ENCODE measurements at regions not wholly inside any gene's neighbourhood (a gene's known extent, or its start where the extent isn't known, plus 50 kb on each side); places are given as distances from the start of the nearest gene placed in this dataset.
"Not testable (repeated sequence)": the region's sequence is repeated elsewhere in the genome, so short reads cannot be mapped to it uniquely, and the experiment has no call there.

DNA sequence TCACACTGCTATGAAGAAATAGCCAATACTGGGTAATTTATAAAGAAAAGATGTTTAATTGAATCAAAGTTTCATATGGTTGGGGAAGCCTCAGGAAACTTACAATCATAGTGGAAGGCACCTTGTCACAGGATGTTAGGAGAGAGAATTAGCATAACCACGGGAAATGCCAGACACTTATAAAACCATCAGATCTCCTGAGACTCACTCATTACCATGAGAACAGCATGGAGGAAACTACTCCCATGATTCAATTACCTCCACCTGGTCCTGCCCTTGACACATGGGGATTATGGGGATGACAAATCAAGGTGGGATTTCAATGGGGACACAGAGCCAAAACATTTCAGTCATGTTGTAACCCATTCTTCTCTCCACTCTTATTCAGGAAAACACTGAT, 472.9 kb upstream of the FSIP2 start:
- no peak for DNase-seq (ENCODE audit: low spot score)

DNA sequence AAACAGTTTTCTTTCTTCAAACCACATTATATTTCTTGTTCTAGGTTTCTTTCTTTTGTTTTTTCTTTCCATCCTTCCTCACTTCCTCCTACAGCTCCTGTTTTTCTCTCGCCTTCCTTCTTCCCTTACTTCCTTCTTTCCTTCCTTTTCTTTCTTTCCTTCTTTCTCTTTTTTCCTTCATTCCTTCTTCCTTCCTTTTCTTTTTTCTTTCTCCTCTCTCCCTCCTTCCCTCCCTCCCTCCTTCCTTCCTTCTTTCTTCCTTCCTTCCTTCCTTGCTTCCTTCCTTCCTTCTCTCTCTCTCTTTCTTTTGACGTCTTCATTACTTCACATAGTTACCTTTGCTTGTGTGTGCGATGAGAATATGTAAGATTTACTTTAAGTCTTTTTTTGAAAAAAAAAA, 470.0 kb upstream of the FSIP2 start:
- no peak for DNase-seq (ENCODE audit: low spot score)

DNA sequence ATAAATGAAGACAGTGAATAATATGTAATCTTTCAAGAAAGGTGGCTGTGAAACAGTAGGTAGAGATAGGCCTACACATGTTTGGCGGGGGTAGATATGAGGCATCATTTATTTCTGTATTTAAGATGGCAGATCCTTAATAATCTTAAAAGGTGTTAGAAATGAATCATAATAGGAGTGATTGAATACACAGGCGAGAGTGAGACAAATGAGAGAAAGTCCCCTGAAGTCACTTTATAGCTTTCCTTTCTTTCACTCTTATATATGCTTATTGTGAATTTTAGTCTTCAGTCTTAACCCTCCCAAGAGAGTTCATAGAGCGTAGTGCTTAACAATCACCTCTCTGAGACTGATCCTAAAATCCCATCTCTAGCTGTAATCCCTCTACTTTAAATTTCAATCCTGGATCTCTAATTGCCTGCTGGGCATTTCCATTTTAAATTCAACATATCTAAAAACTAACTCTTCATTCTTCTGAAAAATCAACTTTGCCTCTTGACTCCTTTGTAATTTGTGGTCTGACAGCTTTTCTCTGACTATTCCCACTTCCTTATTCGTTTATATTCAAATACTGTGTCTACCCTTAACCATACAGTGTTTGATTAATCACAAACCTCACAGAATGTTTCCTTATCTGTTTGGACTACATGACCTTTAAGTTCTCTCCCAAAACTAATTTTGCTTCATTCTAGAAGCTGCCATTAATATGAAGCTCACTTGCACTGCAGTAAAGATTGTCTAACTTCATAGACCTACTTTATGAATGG, 463.7 kb upstream of the FSIP2 start:
- DNase-seq (ENCODE audit: low spot score): no peak

DNA sequence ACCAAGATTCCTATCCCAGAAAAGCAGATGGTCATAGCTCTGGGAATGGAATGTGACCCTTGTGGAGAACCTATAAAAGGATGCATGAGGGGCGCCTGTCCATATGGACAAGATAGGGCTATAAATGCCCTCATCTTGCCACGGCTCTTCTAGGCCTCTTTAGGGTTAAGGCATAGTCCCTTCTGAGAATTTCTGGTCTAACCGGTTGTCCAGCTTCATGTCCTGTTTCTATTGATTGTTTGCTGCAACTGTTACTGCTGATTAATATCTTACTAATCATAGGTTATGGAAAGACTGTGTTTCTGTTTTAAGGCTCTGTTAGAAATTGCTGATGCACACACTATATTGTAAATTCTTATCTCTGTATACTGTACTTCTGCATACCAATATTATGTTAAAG, 462.6 kb upstream of the FSIP2 start:
- DNase-seq (ENCODE audit: low spot score): peak; percentile 75

DNA sequence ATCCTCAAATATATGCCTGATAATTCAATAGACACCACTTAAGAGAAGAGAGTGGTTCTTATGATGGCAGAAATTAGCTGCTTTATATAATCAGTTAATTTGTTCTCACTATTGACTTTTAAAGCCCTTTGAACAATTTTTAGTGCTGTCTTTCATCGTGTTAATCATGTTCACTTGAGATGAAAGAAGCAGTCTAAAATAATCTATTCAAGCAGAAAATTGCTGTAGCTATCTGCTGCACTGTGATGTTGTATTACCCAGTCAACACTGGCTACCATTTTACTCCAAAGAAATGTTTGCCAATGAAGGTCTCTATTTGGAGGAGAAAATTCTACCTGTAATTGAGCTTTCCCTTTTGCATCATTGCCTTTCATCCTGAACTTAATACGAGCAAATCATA, 459.8 kb upstream of the FSIP2 start:
- no peak for DNase-seq (ENCODE audit: low spot score)

DNA sequence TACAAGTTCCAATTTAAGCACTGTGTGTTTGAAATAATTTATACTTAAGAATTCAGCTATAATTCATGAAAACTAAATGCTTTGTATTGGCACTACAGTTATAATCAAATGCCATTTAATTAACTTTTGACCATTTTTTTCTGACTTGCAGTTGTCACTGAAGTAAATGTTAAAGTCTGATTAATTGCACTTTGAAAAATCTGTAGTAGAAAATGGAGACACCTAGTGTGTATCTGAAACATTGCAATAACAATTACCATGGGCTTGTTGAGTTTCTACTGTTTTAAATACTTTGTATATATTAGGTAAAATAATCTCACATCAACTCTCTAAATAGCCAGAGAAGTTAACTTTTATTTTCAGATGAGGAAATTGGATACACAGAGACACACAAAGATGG, 458.6 kb upstream of the FSIP2 start:
- DNase-seq (ENCODE audit: low spot score): no peak

DNA sequence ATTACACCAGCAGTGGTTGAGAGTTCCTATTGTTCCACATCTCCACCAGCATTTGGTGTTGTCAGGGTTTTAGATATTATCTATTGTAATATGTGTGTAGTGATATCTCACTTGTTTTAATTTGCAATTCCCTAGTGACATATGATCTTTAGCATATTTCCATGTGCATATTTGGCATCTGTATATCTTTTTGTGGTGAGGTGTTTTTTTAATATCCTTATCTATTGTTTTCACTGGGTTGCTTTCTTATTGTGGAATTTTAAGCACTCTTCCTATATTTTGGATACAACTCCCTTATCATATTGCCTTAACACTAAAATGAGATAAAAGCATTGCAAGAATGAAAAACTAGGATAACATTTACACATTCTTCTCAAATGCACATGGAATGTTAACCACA, 453.9 kb upstream of the FSIP2 start:
- DNase-seq (ENCODE audit: low spot score): no peak

DNA sequence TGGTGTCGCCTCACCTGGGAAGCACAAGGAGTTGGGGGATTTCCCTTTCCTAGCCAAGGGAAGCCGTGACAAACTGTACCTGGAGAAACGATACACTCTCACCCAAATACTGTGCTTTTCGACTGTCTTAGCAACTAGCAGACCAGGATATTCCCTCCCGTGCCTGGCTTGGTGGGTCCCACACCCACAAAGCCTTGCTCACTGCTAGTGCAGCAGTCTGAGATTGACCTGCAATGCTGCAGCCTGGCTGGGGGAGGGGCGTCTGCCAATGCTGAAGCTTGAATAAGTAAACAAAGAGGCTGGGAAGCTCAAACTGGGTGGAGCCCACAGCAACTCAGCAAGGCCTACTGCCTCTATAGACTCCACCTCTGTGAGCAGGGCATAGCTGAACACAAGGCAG, 448.6 kb upstream of the FSIP2 start:
- DNase-seq (ENCODE audit: low spot score): not testable (repeated sequence)

DNA sequence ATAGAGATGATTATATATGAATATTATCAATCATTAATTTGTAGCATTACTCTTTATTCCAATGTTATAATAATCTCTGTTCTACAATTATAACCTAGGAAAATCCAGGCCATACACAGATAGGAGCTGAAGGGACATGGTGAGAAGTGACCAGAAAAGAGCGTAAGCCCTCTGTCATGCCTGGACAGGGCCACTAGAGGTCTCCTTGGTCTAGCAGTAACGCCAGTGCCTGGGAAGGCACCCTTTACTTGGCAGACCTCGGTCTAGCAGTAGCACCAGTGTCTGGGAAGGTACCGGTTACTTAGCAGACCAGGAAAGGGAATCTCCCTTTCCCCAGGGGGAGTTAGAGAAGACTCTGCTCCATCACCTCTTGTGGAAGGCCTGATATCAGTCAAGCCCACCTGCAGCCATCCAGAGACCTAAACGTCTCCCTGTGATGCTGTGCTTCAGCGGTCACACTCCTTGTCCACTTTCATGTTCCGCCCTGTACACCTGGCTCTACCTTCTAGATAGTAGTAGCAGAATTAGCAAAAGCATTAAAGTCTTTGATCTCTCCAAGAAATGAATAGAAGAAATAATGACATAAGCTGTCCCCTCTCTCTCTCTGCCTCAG, 447.5 kb upstream of the FSIP2 start:
- DNase-seq (ENCODE audit: low spot score): peak; percentile 29

DNA sequence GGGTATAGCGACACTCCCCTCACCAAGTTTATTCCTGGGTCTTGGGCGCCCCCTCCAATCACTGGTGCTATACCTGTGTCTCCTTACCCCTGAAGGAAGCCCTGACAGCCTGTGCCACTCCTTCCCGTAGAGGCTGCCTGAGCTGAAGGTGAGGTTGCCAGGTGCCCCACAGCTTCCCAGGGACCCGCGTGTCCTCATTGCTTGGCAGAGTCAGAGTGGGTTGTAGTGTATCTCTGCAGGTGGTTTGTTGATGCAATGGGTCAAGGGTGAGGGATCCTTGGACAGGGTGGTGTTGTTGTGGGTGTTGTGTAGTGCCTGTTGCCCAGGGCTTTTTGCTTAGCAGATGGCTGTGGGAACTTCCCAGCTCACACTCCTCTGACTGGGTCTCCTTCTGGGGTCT, 438.7 kb upstream of the FSIP2 start:
- no peak for DNase-seq (ENCODE audit: low spot score)

DNA sequence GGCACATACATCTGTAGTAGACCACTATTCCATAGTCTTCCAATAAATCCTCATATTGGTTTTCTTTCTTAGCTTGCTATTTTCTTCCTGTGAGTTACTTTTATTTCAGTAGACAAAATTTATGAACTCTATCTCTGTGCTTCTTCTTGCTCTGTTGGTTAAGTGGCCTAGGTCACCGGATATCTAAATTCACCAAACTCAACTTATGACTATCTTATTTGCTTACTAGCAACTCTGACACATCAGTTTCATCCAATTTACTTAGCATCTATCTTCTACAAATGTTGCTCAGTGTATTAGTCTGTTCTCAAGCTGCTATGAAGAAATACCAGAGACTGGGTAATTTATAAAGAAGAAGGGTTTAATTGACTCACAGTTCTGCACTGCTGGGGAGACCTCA, 432.5 kb upstream of the FSIP2 start:
- DNase-seq (ENCODE audit: low spot score): no peak

DNA sequence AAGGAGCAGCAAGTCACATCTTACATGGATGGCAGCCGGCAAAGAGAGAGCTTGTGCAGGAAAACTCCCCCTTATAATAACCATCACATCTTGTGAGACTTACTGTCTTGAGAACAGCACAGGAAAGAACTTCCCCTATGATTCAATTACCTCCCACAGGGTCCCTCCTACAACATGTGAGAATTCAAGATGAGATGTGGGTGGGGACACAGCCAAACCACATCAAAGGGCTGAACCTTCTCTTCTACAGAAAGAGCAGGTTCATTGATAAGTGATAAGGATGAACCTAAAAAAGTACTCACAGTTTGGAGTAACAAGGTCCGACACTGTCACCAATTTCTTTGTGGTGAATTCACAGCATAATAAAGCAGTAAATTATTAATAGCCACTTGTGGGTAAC, 422.2 kb upstream of the FSIP2 start:
- DNase-seq (ENCODE audit: low spot score): no peak

DNA sequence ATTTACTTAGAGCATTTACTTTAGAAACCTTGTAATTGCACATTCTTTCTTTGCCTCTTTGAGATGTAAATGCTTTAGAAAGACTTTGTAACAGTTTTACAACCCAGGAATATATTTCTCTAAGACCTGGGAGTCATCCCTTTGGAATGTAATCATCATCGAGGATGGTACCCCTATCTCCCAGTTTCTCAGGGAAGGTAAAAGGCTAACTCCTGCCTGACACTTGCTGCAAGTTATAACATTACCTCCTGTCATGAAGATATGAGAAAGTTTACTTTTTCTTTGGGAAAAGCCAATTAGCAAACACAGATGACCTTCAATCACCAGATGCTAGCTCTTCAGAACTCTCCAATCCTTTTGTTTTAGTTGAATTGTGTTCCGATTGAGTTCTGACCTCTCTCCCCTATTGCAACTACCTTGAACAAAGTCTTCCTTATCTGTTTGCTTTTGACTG, 420.3 kb upstream of the FSIP2 start:
- no peak for DNase-seq (ENCODE audit: low spot score)

DNA sequence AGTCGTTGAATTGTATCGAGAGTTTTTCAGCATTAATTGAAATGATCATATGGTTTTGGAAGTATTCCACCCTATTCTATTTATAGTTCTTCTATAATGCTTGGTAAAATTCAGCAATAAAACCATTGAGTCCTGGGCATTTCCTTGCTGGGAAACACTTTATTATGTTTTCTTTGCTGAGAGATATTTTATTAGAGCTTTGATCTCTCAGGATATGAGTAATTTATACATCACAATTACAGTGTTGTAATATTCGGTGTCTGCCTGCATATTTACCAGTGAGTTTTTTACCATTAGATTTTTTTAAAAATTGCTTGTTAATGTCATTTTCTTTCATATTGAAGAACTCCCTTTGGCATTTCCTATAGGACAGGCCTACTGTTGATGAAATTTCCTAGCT, 402.7 kb upstream of the FSIP2 start:
- no peak for DNase-seq (ENCODE audit: low spot score)

DNA sequence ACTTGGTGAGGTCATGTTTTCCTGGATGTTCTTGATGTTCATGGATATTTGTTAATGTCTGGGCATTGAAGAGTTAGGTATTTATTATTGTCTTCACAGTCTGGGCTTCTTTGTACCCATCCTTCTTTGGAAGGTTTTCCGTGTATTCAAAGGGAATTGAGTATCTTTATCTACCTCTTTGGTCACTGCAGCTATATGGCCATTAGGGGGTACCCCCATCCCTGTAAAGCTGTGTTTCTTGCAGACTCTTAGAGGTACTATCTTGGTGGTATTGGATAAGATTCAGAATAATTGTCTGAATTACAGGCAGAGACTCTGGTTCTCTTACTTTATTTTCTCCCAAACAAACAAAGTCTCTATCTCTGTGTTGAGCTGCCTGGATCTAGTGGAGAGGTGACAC, 401.6 kb upstream of the FSIP2 start:
- no peak for DNase-seq (ENCODE audit: low spot score)

DNA sequence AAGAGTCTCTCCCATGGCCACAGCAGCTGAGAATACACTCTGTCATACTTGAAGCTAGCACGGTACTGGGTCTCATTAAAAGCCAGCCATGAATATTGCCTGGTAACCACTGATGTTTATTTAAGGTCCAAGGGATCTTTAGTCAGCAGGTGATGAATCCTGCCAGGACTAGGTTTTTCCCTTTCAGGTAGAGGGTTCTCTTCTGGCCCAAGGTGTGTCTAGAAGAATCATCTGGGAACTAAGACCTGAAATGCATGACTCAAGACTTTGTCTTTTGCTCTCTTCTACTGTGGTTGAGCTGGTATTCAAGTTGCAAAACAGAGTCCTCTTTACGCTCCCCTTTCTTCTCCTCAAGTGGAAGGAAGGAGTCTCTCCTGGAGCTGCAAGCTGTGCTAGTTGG, 400.5 kb upstream of the FSIP2 start:
- DNase-seq (ENCODE audit: low spot score): no peak

DNA sequence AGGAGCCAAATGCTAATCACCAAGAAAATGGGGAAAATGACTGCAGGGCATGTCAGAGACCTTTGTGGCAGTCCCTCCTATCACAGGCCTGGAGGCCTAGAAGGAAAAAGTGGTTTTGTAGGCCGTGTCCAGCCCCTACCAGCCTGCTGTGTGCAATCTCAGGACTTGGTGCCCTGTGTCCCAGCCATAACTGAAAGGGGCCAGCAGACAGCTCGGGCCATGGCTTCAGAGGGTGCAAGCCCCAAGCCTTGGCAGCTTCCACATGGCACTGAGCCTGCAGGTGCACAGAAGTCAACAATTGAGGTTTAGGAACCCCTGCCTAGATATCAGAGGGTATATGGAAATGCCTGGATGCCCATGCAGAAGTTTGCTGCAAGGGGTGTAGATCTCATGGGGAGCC, 391.2 kb upstream of the FSIP2 start:
- DNase-seq (ENCODE audit: low spot score): no peak

DNA sequence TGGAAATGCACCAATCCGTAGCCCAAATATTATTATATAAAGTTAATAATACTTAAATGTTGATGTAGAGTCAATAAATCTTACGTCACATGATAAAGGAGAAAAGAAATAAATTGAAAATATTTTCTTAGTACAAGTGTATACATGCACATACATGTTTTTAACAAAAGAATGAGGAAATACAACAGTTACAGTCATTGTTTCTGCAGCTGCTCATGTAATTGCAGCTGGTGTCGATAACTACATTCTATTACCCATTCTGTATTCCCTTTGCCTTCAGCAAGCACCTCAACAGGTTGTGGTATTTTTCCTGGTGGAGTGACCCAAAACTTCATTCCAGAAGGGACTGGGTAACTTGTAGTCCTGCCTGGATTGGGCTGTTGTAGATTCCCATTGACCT, 377.8 kb upstream of the FSIP2 start:
- no peak for DNase-seq (ENCODE audit: low spot score)

DNA sequence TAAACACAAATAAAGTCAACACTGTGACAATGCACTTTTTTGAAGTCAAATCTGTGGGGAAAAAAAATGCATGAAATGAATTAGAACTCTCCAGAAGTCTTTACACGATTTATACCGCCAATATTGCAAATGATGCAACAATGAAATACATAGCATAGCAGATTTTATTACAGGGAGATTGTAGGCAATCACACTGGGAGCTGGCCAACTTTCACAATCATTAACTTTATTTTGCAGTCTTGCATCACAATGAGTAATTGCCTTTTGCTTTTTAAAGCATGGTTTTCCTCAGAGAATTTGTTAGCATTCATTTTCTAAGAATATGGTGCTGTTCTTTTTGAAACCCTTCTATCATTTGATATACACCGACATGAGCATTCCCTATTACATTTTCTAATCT, 366.4 kb upstream of the FSIP2 start:
- DNase-seq (ENCODE audit: low spot score): no peak

DNA sequence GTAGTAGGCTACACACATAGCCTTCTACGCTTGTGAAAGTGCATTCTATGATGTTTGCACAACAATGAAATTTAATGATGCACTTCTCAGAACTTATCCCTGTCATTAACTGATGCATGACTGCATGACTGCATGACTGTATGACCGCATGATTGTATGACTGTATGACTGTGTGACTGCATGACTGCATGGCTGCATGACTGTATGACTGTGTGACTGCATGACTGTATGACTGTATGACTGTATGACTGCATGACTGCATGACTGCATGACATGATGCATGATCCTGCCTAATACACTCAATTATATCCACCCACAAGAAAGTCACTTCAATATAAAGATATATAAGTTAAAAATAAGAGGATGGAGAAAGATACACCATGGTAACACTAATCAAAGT, 365.4 kb upstream of the FSIP2 start:
- no peak for DNase-seq (ENCODE audit: low spot score)

DNA sequence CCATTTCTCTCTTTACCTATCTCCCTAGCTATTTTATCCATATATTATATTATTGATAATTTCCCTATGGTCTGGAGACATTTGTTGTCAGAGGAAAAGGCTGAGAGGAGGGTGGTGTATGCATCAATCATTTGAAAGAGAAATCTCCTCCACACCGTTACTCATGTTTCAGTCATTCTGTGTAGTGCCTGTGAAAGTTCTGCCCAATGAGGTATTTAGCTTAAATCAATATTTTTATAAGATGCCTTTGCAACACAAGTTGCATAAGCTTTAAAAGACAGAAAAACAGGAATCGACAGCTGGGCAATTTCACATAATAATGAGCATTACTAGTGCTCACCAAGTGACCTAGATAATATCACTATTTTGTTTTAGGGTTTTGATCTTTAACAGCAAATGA, 363.7 kb upstream of the FSIP2 start:
- no peak for DNase-seq (ENCODE audit: low spot score)

DNA sequence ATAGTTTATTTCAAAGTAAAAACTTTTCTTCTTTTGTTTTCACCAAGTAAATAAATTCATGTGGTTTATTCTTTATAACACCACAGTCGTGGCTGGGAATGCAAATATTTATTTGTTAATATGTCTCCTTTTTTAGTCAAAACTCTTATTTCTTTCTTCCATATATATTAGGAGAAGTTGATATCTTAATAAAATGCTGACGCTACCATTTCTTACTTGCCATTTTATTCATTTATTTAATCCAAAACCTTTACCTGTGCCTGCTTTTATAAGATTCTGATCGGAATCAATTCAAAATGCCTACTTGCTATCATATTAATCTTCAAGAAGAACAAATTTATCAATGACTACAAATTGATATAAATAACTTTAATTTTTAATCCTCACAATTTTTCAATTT, 362.9 kb upstream of the FSIP2 start:
- DNase-seq (ENCODE audit: low spot score): no peak

DNA sequence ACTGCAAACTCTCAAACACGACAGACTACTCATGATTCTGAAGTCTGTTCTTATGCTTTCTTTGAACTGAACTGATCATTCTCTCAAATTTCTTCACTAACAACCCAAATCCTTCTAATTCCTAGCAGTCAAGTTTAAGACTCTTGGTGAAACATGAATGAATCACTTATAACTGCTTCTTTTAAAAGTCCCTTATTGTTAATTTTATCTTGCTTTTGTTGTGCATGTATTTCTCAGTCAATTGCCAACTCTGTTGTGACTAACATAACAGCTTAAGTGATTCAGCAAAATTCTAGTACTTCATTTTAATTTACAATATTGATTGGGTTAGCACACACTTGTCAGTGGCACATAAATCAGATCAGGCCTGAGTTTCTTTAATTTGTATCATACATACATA, 357.0 kb upstream of the FSIP2 start:
- no peak for DNase-seq (ENCODE audit: low spot score)

Measured in mucosa of gallbladder (tissue), 1 donor.